GM18868 (cell line): ENCODE measurements at regions not wholly inside any gene's neighbourhood (a gene's known extent, or its start where the extent isn't known, plus 50 kb on each side); places are given as distances from the start of the nearest gene placed in this dataset.
"Not testable (repeated sequence)": the region's sequence is repeated elsewhere in the genome, so short reads cannot be mapped to it uniquely, and the experiment has no call there.

Experiments
- ATAC-seq: cut with Tn5 transposase; IDR thresholded peaks from one replicate; pipeline ENCODE4 v1.9.1; 2021; ENCODE audit warnings: mild to moderate bottlenecking, moderate library complexity; ENCODE audit not compliant: unreplicated experiment

GRCh38 chr22:25407226-25407858 lies 157.1 kb upstream of the GRK3 start:
- no peak for ATAC-seq

GRCh38 chr22:25407859-25408229 lies 156.6 kb upstream of the GRK3 start:
- ATAC-seq = no peak

DNA sequence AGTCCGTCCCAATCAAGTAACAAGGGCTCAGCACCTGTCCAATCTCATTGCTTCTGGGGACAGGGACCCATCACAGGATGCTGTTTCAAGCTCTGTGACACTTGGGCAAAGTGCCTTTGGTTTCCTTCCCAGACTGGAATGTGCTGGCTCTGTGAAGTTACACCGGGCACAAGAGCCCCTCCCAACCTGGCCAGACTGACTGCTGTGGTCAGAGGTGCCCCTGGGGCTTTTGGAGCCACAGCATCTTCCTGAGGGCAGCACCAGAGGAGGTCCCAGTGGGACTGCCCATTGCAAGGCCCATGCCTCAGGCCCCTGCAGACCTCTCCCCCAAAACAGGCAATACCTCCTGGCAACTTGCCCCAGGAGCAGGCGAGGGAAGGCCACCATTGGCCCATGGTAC lies 155.2 kb upstream of the GRK3 start:
- no peak for ATAC-seq

- ATAC-seq = no peak
These were observed 153.6 kb upstream of the GRK3 start for GRCh38 chr22:25410849-25411248.

- no peak for ATAC-seq
These were observed 150.9 kb upstream of the GRK3 start for GRCh38 chr22:25413620-25414019.

- not testable (repeated sequence) for ATAC-seq
These were observed 148.7 kb upstream of the GRK3 start for GRCh38 chr22:25415731-25416130.

GRCh38 chr22:25417826-25418225 lies 146.6 kb upstream of the GRK3 start:
- ATAC-seq = not testable (repeated sequence)

DNA sequence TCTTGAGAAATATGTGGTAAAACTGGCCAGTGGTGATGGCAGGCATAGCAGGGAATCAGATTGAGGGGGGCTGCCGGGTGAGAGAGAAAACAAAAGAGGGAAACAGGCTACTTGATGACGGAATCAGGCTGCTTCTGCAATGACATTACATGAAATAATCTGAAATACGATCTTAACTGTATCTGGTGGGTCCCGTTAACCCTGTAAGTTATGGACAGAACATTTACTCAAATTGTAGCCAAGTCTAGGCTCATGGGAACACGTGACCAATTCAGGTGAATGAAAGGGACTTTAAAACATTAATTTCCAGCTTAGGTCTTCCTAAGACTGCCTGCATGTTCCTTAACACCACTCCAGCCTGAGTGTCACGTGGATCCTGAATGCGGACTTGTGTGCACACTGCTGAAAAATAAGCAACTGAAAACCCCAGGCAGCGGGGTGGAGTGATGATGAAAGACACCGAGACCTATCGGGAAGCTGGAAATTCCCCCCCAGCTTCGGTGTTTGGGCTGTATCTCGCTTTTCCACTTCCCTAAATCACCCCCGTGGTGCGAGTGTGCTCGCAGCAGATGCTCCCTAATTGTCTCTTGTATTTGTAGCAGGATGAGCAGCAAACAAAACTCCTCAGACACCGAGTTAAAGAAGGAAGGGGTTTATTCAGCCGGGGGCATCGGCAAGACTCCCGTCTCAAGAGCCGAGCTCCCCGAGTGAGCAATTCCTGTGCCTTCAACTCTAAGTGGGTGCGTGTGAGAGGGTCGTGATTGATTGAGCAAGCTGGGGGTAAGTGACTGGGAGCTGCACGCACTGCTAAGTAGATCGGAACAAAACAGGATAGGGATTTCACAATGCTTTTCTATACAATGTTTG lies 145.0 kb upstream of the GRK3 start:
- no peak for ATAC-seq

- ATAC-seq = not testable (repeated sequence)
These were observed 144.4 kb upstream of the GRK3 start for GRCh38 chr22:25420114-25420441.

- no peak for ATAC-seq
These were observed 144.0 kb upstream of the GRK3 start for GRCh38 chr22:25420471-25420924.

DNA sequence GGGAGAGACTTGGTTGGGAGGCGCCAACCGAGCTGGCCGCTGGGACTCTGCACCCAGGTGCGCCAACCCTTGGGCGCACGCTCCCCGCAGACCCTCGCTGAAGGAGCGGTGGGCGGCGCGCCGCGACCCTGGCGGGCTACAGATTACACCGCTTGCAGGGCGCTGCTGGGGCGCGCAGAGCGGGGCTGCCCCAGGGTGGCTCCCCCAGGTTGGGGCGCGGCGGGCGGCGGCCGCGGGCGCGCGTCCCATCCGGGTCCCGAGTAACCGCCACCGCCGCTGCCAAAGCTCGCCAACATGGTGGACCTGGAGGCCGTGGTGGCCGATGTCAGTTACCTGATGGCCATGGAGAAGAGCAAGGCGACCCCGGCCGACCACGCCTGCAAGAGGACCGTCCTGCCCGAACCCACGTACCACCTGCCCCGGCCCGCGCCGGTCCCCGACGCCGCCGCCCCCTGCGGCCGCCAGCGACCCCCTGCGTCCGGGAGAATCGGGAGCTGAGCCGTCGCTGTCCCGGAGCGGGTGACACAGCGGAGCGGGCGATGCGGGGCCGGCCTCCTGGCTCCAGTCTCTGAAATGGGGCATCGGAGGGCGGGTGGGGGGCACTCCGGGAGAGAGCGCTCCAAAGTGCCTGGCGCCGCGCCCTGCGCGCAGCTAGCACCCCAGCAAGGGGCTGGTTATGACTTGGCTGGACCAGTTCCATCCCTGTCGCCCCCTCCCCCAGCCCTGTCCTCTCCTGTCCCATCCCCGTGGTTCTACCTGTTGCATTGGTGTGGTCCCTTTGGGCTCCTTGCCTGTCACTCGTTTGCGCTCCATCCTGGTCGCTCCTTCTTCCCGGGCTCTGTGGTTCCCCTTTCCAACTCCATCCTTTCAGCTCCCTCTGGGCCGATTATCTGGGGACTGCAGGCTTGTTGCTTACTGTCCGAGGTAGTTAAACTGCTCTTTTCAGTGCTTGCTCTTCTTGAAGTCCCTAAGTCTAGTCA lies 143.3 kb upstream of the GRK3 start:
- ATAC-seq = no peak

GRCh38 chr22:25426530-25427308 lies 137.8 kb upstream of the GRK3 start:
- ATAC-seq = not testable (repeated sequence)

GRCh38 chr22:25431637-25432342 lies 132.7 kb upstream of the GRK3 start:
- not testable (repeated sequence) for ATAC-seq

- not testable (repeated sequence) for ATAC-seq
These were observed 131.0 kb upstream of the GRK3 start for GRCh38 chr22:25433381-25433970.

GRCh38 chr22:25437414-25438160 lies 126.9 kb upstream of the GRK3 start:
- no peak for ATAC-seq

DNA sequence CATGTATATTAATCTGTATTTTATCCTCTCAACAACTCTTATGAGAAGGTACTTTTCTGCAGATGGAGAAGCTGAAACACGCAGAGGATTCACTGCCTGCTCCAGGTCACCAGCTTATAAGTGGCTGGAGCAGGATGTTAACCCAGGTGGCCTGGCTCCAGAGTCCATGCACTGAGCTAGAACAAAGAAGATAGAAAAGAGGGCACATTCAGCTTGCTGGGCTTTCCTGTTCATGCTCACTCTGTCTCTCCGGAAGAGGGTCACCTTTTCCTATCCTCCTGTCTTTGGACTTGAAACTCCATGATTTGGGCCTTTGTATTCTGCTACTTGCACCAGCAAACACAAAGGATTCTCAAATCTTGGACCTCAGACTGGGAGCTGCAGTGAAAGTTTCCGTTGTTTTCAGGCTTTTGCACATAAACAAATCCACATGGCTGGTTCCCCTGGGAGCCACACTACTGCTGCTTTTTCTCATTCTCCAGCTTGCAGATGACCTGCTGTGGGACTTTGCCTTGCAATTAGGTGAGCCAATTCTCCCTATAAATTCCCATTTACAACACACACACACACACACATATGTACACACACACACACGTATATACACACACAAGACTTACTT lies 117.3 kb upstream of the GRK3 start:
- ATAC-seq = no peak

DNA sequence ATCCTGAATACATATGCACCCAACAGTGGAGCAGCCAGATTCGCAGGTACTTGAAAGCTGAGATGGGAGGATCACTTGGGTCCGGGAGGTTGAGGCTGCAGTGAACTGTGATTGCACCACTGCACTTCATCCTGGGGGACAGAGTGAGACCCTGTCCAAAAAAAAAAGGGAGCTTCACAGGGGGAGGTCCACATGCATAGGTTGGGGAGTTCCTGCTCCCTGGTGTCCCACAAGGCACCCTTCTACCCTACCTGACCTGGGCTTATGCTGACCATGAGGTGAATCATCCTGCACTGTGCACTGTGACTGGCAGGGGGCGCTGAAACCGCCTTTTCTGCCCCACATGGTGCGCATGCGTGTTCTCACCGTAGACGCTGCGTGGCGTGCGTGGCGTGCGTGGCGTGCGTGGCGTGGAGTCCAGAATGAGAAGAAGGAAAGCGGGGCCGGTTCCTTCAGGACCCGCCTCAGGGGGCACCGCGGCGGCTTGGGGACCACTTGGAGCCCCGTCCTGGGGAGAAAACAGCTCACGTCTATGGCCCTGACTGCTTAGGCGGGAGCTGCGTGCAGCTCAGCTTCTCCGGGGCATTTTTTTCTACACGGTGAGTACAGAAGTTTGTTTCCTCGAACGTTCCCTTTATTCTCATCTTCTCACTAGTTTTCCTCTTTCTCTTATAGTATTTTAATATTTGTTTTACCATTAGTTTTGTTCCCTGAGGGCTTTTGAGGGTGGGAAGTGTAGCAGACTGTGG lies 116.6 kb upstream of the GRK3 start:
- peak; percentile 78 for ATAC-seq
